GM23338 (cell line): ENCODE measurements at regions not wholly inside any gene's neighbourhood (a gene's known extent, or its start where the extent isn't known, plus 50 kb on each side); places are given as distances from the start of the nearest gene placed in this dataset.

ENCODE experiments used
- ATAC-seq: fragments of 200-7000 bp; cut with Tn5 transposase; 3 replicates; pipeline ENCODE4 v1.9.1; 2020
- DNase-seq: peaks from one replicate; pipeline ENCODE4 v3.0.0-alpha.2; 2015; ENCODE audit warnings: low spot score
- H2AFZ ChIP-seq: fragments of 200-600 bp; sonication (generic); 2 replicates; pipeline ENCODE4 v1.8.0; 2016; ENCODE audit warnings: antibody characterized with exemption, mild to moderate bottlenecking, moderate library complexity
- H3F3A ChIP-seq: fragments of 200-600 bp; sonication (generic); replicated peaks from 2 replicates; pipeline ENCODE4 v1.8.0; 2017; ENCODE audit warnings: antibody characterized with exemption, mixed run types, low read depth
- H3K27ac ChIP-seq: fragments of 200-600 bp; sonication (generic); 2 replicates; pipeline ENCODE4 v1.6.1; 2016; ENCODE audit warnings: low read depth
- H3K27me3 ChIP-seq: fragments of 200-600 bp; sonication (generic); 2 replicates; pipeline ENCODE4 v1.8.0; 2016; ENCODE audit warnings: mild to moderate bottlenecking, mixed run types, moderate library complexity; ENCODE audit not compliant: insufficient read depth
- H3K36me3 ChIP-seq: fragments of 200-600 bp; sonication (generic); 2 replicates; pipeline ENCODE4 v1.8.0; 2016; ENCODE audit warnings: mild to moderate bottlenecking; ENCODE audit not compliant: insufficient read depth
- H3K4me1 ChIP-seq: fragments of 200-600 bp; sonication (generic); 2 replicates; pipeline ENCODE4 v1.8.0; 2016; ENCODE audit warnings: mild to moderate bottlenecking, moderate library complexity; ENCODE audit not compliant: insufficient read depth
- H3K4me2 ChIP-seq: fragments of 200-600 bp; sonication (generic); 2 replicates; pipeline ENCODE4 v1.7.1; 2017; ENCODE audit warnings: mixed run types
- H3K4me3 ChIP-seq: fragments of 200-600 bp; sonication (generic); 2 replicates; pipeline ENCODE4 v1.6.1; 2016; ENCODE audit warnings: mixed run types
- H3K79me2 ChIP-seq: fragments of 200-600 bp; sonication (generic); replicated peaks from 2 replicates; pipeline ENCODE4 v1.8.0; 2017; ENCODE audit warnings: mild to moderate bottlenecking; ENCODE audit not compliant: insufficient read depth
- H3K9me2 ChIP-seq: fragments of 200-600 bp; sonication (generic); 2 replicates; pipeline ENCODE4 v1.8.0; 2017; ENCODE audit not compliant: insufficient read depth
- H4K20me1 ChIP-seq: fragments of 200-600 bp; sonication (generic); replicated peaks from 2 replicates; pipeline ENCODE4 v1.8.0; 2017; ENCODE audit warnings: mild to moderate bottlenecking; ENCODE audit not compliant: insufficient read depth
- H3K27ac Mint-ChIP-seq: 2 replicates; pipeline ENCODE4 v1.8.0; 2020; ENCODE audit warnings: inconsistent platforms, mild to moderate bottlenecking, moderate library complexity, mixed read lengths
- H3K27me3 Mint-ChIP-seq: 3 replicates; pipeline ENCODE4 v1.8.0; 2022; ENCODE audit warnings: low read depth, mild to moderate bottlenecking, moderate library complexity, mixed read lengths, inconsistent platforms; ENCODE audit not compliant: insufficient read depth, poor library complexity
- H3K36me3 Mint-ChIP-seq: 3 replicates; pipeline ENCODE4 v1.8.0; 2021; ENCODE audit warnings: low read depth, mild to moderate bottlenecking, inconsistent platforms, moderate library complexity, mixed read lengths
- H3K4me1 Mint-ChIP-seq: 3 replicates; pipeline ENCODE4 v1.8.0; 2020; ENCODE audit warnings: mild to moderate bottlenecking, inconsistent platforms, mixed read lengths
- H3K4me3 Mint-ChIP-seq: 3 replicates; pipeline ENCODE4 v1.8.0; 2021; ENCODE audit warnings: moderate library complexity, mild to moderate bottlenecking, inconsistent platforms, mixed read lengths
- H3K9me3 Mint-ChIP-seq: 3 replicates; pipeline ENCODE4 v1.8.0; 2020; ENCODE audit warnings: moderate library complexity, mild to moderate bottlenecking, inconsistent platforms, mixed read lengths
- POLR2AphosphoS5 ChIP-seq: IDR thresholded peaks from 2 replicates; pipeline ENCODE4 v1.6.1; 2016; ENCODE audit warnings: antibody characterized with exemption, low read depth
- STAT1 ChIP-seq: IDR thresholded peaks from one replicate; pipeline ENCODE4 v1.6.1; 2016; ENCODE audit warnings: antibody characterized with exemption; ENCODE audit not compliant: unreplicated experiment
- TF ChIP-seq, protein P1 (sequence below), 2 experiments: fragments of 200-600 bp in 1 of 2; sonication (generic) in 1 of 2; conservative IDR thresholded peaks; 2 replicates each; pipeline versions ENCODE4 v1.5.1 to v1.6.1; 2016 to 2017; ENCODE audit warnings: antibody characterized with exemption in 2 of 2, low read depth in 2 of 2, mild to moderate bottlenecking in 2 of 2, moderate library complexity in 1 of 2
- TF ChIP-seq, protein P2 (sequence below): fragments of 250-450 bp; sonication (Bioruptor Pico); IDR thresholded peaks from 2 replicates; pipeline ENCODE4 v1.5.0; 2020; ENCODE audit warnings: mild to moderate bottlenecking, moderate library complexity
- TF ChIP-seq, protein P3 (sequence below): IDR thresholded peaks from 2 replicates; pipeline ENCODE4 v1.6.1; 2016; ENCODE audit warnings: antibody characterized with exemption

DNA sequence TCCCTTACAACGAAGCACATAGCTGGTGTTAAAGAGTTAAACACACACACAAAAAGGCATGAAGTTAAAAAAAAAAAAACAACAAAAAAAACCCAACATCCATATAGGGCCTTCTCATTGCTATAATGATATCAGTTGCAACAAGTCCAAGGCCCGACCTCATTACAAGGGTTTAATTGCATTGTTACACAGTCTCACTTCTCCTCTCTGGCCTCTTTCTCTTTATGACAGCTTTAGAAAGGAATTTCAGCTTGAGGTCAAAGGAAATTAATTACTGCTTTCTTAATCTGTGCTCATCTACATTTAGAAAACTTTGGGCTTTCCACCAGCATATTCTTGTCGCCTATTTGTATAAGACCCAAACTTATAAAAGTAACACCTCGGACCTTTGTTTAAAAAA lies 342.1 kb downstream of the NR2F2 start (continued):
- TF ChIP-seq, protein P1, sequence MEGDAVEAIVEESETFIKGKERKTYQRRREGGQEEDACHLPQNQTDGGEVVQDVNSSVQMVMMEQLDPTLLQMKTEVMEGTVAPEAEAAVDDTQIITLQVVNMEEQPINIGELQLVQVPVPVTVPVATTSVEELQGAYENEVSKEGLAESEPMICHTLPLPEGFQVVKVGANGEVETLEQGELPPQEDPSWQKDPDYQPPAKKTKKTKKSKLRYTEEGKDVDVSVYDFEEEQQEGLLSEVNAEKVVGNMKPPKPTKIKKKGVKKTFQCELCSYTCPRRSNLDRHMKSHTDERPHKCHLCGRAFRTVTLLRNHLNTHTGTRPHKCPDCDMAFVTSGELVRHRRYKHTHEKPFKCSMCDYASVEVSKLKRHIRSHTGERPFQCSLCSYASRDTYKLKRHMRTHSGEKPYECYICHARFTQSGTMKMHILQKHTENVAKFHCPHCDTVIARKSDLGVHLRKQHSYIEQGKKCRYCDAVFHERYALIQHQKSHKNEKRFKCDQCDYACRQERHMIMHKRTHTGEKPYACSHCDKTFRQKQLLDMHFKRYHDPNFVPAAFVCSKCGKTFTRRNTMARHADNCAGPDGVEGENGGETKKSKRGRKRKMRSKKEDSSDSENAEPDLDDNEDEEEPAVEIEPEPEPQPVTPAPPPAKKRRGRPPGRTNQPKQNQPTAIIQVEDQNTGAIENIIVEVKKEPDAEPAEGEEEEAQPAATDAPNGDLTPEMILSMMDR (conservative IDR thresholded peaks at IDR 0.05; ENCODE audit: low read depth in 2 of 2), result no peak
- TF ChIP-seq, protein P2, sequence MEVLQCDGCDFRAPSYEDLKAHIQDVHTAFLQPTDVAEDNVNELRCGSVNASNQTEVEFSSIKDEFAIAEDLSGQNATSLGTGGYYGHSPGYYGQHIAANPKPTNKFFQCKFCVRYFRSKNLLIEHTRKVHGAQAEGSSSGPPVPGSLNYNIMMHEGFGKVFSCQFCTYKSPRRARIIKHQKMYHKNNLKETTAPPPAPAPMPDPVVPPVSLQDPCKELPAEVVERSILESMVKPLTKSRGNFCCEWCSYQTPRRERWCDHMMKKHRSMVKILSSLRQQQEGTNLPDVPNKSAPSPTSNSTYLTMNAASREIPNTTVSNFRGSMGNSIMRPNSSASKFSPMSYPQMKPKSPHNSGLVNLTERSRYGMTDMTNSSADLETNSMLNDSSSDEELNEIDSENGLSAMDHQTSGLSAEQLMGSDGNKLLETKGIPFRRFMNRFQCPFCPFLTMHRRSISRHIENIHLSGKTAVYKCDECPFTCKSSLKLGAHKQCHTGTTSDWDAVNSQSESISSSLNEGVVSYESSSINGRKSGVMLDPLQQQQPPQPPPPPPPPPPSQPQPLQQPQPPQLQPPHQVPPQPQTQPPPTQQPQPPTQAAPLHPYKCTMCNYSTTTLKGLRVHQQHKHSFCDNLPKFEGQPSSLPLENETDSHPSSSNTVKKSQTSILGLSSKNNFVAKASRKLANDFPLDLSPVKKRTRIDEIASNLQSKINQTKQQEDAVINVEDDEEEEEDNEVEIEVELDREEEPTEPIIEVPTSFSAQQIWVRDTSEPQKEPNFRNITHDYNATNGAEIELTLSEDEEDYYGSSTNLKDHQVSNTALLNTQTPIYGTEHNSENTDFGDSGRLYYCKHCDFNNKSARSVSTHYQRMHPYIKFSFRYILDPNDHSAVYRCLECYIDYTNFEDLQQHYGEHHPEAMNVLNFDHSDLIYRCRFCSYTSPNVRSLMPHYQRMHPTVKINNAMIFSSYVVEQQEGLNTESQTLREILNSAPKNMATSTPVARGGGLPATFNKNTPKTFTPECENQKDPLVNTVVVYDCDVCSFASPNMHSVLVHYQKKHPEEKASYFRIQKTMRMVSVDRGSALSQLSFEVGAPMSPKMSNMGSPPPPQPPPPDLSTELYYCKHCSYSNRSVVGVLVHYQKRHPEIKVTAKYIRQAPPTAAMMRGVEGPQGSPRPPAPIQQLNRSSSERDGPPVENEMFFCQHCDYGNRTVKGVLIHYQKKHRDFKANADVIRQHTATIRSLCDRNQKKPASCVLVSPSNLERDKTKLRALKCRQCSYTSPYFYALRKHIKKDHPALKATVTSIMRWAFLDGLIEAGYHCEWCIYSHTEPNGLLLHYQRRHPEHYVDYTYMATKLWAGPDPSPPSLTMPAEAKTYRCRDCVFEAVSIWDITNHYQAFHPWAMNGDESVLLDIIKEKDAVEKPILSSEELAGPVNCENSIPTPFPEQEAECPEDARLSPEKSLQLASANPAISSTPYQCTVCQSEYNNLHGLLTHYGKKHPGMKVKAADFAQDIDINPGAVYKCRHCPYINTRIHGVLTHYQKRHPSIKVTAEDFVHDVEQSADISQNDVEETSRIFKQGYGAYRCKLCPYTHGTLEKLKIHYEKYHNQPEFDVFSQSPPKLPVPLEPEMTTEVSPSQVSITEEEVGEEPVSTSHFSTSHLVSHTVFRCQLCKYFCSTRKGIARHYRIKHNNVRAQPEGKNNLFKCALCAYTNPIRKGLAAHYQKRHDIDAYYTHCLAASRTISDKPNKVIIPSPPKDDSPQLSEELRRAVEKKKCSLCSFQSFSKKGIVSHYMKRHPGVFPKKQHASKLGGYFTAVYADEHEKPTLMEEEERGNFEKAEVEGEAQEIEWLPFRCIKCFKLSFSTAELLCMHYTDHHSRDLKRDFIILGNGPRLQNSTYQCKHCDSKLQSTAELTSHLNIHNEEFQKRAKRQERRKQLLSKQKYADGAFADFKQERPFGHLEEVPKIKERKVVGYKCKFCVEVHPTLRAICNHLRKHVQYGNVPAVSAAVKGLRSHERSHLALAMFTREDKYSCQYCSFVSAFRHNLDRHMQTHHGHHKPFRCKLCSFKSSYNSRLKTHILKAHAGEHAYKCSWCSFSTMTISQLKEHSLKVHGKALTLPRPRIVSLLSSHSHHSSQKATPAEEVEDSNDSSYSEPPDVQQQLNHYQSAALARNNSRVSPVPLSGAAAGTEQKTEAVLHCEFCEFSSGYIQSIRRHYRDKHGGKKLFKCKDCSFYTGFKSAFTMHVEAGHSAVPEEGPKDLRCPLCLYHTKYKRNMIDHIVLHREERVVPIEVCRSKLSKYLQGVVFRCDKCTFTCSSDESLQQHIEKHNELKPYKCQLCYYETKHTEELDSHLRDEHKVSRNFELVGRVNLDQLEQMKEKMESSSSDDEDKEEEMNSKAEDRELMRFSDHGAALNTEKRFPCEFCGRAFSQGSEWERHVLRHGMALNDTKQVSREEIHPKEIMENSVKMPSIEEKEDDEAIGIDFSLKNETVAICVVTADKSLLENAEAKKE (CRISPR knock-in tag), result no peak

DNA sequence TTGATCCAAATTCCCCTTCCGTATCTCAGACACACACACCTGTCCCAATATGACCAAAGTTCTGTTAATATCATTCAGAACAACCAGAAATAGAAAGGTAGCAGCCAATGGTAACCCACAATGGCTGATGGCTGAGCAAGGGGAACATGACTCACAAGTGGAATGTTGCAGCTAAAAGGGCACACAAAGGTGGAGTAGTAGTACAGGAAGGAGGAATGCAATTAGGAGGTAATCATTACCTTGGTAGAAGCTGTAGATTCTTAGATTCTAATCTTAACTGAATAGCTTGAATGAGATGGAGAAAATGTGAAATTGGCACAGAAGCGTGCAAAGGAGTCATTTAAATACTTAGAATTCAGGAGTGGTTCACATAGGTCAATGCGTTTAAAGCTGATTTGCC lies 347.9 kb downstream of the NR2F2 start:
- Histone ChIP-seq H3K27ac (no peak overlapping the region), H3K36me3 (no peaks in the 10 kb centered on the region), H3K27me3 (no peaks in the 10 kb centered on the region), H3K4me1 (no peaks in the 10 kb centered on the region), H2AFZ (no peak overlapping the region), H3K4me2 (no peak overlapping the region), H3K9me2 (no peaks in the 10 kb centered on the region), H3F3A (no peaks in the 10 kb centered on the region), H4K20me1 (no peaks in the 10 kb centered on the region), H3K79me2 (no peaks in the 10 kb centered on the region), H3K4me3 (no peak overlapping the region)
- ATAC-seq, result no peak
- no peaks in the 10 kb centered on the region for H3K9me3 Mint-ChIP-seq
- H3K27me3 Mint-ChIP-seq, result no peaks in the 10 kb centered on the region
- H3K4me1 Mint-ChIP-seq, result peaks cover 3% of the 10 kb centered on the region; the same call in 2 of the 3 replicates
- DNase-seq, result no peak
- no peak overlapping the region for H3K4me3 Mint-ChIP-seq
- no peak overlapping the region for H3K27ac Mint-ChIP-seq
- no peaks in the 10 kb centered on the region for H3K36me3 Mint-ChIP-seq
- TF ChIP-seq, protein P3, sequence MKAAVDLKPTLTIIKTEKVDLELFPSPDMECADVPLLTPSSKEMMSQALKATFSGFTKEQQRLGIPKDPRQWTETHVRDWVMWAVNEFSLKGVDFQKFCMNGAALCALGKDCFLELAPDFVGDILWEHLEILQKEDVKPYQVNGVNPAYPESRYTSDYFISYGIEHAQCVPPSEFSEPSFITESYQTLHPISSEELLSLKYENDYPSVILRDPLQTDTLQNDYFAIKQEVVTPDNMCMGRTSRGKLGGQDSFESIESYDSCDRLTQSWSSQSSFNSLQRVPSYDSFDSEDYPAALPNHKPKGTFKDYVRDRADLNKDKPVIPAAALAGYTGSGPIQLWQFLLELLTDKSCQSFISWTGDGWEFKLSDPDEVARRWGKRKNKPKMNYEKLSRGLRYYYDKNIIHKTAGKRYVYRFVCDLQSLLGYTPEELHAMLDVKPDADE, result no peak
- TF ChIP-seq STAT1 (no peak), POLR2AphosphoS5 (no peak)
- TF ChIP-seq, protein P2 (CRISPR knock-in tag), result no peak
